Bronchial epithelial cell (primary cell): ENCODE measurements at regions not wholly inside any gene's neighbourhood (a gene's known extent, or its start where the extent isn't known, plus 50 kb on each side); places are given as distances from the start of the nearest gene placed in this dataset.
"Not testable (repeated sequence)": the region's sequence is repeated elsewhere in the genome, so short reads cannot be mapped to it uniquely, and the experiment has no call there.

Experiments used
- DNase-seq: peaks from one replicate; pipeline ENCODE4 v3.0.0-alpha.2; 2010; ENCODE audit warnings: low read depth
- FAIRE-seq: peaks from 2 replicates; lab custom pipeline; 2011; peaks lifted over from hg19 to GRCh38; lab: Jason Lieb, UNC
- H3K27me3 ChIP-seq: 2 replicates; pipeline ENCODE4 v1.5.1; 2011; ENCODE audit warnings: low read length; ENCODE audit not compliant: control insufficient read depth, insufficient read depth
- H3K36me3 ChIP-seq: 2 replicates; pipeline ENCODE4 v1.5.1; 2011; ENCODE audit warnings: low read length; ENCODE audit not compliant: control insufficient read depth, insufficient read depth
- H3K4me3 ChIP-seq: 2 replicates; pipeline ENCODE4 v1.5.1; 2011; ENCODE audit warnings: mild to moderate bottlenecking, low read depth, low read length, control low read depth
- TF ChIP-seq, protein P1 (sequence below): IDR thresholded peaks from 2 replicates; pipeline ENCODE4 v1.5.1; 2011; ENCODE audit warnings: mild to moderate bottlenecking, moderate library complexity, low read length, control low read depth, inconsistent platforms; ENCODE audit not compliant: insufficient read depth, severe bottlenecking

GRCh38 chr5:25255128-25255527, 610.4 kb upstream of the CDH10 start:
- DNase-seq, result no peak
- TF ChIP-seq, protein P1, sequence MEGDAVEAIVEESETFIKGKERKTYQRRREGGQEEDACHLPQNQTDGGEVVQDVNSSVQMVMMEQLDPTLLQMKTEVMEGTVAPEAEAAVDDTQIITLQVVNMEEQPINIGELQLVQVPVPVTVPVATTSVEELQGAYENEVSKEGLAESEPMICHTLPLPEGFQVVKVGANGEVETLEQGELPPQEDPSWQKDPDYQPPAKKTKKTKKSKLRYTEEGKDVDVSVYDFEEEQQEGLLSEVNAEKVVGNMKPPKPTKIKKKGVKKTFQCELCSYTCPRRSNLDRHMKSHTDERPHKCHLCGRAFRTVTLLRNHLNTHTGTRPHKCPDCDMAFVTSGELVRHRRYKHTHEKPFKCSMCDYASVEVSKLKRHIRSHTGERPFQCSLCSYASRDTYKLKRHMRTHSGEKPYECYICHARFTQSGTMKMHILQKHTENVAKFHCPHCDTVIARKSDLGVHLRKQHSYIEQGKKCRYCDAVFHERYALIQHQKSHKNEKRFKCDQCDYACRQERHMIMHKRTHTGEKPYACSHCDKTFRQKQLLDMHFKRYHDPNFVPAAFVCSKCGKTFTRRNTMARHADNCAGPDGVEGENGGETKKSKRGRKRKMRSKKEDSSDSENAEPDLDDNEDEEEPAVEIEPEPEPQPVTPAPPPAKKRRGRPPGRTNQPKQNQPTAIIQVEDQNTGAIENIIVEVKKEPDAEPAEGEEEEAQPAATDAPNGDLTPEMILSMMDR, result no peak
- no peak for FAIRE-seq
- Histone ChIP-seq H3K4me3 (no peak overlapping the region), H3K27me3 (no peaks in the 10 kb centered on the region), H3K36me3 (no peaks in the 10 kb centered on the region)

GRCh38 chr5:25241981-25242380, 597.2 kb upstream of the CDH10 start:
- no peak for FAIRE-seq
- TF ChIP-seq, protein P1, result no peak
- H3K4me3 ChIP-seq, result no peak overlapping the region

DNA sequence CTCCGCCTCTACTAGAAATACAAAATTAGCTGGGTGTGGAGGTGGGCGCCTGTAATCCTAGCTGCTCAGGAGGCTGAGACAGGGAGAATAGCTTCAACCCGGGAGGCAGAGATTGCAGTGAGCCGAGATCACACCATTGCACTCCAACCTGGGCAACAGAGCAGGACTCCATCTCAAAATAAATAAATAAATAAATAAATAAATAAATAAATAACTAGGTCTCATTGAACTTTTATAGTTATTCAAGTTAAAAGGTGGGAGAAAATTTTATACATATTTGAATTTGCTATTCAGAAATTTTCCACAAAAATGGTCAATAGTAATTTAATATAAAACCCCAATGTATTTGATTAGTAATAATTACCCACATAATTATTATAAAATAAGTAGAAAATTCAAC, 593.9 kb upstream of the CDH10 start:
- not testable (repeated sequence) for H3K27me3 ChIP-seq, FAIRE-seq, H3K4me3 ChIP-seq, DNase-seq, H3K36me3 ChIP-seq

More at GRCh38 chr5:25241981-25242380, 597.2 kb upstream of the CDH10 start:
- Histone ChIP-seq H3K27me3 (no peaks in the 10 kb centered on the region), H3K36me3 (no peaks in the 10 kb centered on the region)
- no peak for DNase-seq

DNA sequence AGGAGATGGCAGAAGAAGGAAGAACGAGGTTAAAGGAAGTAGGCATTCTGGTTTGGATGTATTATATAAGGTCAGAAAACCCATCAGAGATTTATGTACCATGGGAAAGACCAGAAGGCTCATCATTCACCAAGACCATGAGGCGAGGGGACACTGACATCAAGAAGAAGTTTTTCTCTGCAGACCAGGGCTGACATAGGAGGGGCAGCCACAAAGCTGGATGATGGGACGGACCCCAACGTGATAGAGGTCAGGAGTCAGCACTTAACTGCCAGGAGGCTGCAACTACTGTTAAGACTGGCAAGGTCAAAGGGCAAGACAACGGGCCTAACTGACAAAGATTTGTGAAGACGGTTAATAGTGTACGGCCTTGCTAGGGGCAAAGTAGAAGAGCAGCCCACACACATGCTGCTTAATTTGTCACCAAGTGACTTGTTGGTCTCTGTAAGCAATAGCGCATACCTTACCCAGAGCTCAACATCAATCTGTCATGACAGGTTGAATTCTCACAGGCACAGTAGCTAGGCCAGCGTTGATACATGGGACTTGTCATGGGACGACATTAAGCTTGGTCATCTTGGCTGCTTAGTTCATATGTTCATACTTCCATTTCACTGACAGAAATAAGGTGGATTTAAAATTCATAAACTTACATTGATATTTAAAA, 579.7 kb upstream of the CDH10 start:
- no peaks in the 10 kb centered on the region for H3K36me3 ChIP-seq
- DNase-seq, result no peak
- no peaks in the 10 kb centered on the region for H3K27me3 ChIP-seq
- FAIRE-seq, result no peak
- TF ChIP-seq, protein P1, result no peak
- H3K4me3 ChIP-seq, result no peak overlapping the region

DNA sequence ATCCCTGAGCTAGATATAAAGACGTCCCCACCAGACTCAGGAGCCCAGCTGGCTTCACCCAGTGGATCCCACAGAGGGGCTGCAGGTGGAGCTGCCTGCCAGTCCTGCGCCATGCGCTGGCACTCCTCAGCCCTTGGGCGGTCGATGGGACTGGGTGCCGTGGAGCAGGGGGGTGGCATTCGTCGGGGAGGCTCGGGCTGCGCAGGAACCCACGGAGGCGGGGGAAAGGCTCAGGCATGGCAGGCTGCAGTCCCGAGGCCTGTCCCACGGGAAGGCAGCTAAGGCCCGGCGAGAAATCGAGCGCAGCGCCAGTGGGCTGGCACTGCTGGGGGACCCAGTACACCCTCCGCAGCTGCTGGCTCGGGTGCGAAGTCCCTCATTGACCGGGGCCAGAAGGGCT, 555.1 kb upstream of the CDH10 start:
- not testable (repeated sequence) for DNase-seq, FAIRE-seq, H3K36me3 ChIP-seq, H3K4me3 ChIP-seq, H3K27me3 ChIP-seq

- Histone ChIP-seq H3K36me3 (no peaks in the 10 kb centered on the region), H3K27me3 (no peaks in the 10 kb centered on the region), H3K4me3 (peak overlapping the region; percentile 12)
- no peak for DNase-seq
- FAIRE-seq, result no peak
- TF ChIP-seq, protein P1, result no peak
Observed at GRCh38 chr5:25190521-25191000, 545.8 kb upstream of the CDH10 start.

GRCh38 chr5:25181249-25181648, 536.5 kb upstream of the CDH10 start:
- H3K4me3 ChIP-seq, result no peak overlapping the region
- H3K27me3 ChIP-seq, result no peaks in the 10 kb centered on the region
- FAIRE-seq (no peak), DNase-seq (no peak)
- H3K36me3 ChIP-seq, result no peaks in the 10 kb centered on the region
- TF ChIP-seq, protein P1, result no peak

- not testable (repeated sequence) for DNase-seq, H3K36me3 ChIP-seq, H3K27me3 ChIP-seq, FAIRE-seq, H3K4me3 ChIP-seq
Observed at GRCh38 chr5:25162616-25163015, 517.8 kb upstream of the CDH10 start.
